SJSA1 (cell line): ENCODE measurements at regions not wholly inside any gene's neighbourhood (a gene's known extent, or its start where the extent isn't known, plus 50 kb on each side); places are given as distances from the start of the nearest gene placed in this dataset.

Source experiments
- DNase-seq, 2 experiments: peaks; one replicate each; pipeline ENCODE4 v3.0.0-alpha.2; 2015 to 2020; ENCODE audit warnings: low spot score in 2 of 2, low read depth in 1 of 2
- H3K27ac ChIP-seq: fragments of 250-450 bp; sonication (Bioruptor Pico); 2 replicates; pipeline ENCODE4 v1.5.1; 2020; ENCODE audit warnings: mild to moderate bottlenecking, moderate library complexity
- H3K27me3 ChIP-seq: fragments of 250-450 bp; sonication (Bioruptor Pico); replicated peaks from 2 replicates; pipeline ENCODE4 v1.5.1; 2020; ENCODE audit warnings: mild to moderate bottlenecking, moderate library complexity
- H3K36me3 ChIP-seq: fragments of 250-450 bp; sonication (Bioruptor Pico); 2 replicates; pipeline ENCODE4 v1.5.1; 2020; ENCODE audit warnings: mild to moderate bottlenecking
- H3K4me1 ChIP-seq: fragments of 250-450 bp; sonication (Bioruptor Pico); replicated peaks from 2 replicates; pipeline ENCODE4 v1.6.1; 2021; ENCODE audit warnings: mild to moderate bottlenecking
- H3K4me3 ChIP-seq: fragments of 250-450 bp; sonication (Bioruptor Pico); 2 replicates; pipeline ENCODE4 v1.5.1; 2020; ENCODE audit warnings: mild to moderate bottlenecking
- H3K9me3 ChIP-seq: fragments of 250-450 bp; sonication (Bioruptor Pico); replicated peaks from 2 replicates; pipeline ENCODE4 v1.5.1; 2020; ENCODE audit warnings: mild to moderate bottlenecking

DNA sequence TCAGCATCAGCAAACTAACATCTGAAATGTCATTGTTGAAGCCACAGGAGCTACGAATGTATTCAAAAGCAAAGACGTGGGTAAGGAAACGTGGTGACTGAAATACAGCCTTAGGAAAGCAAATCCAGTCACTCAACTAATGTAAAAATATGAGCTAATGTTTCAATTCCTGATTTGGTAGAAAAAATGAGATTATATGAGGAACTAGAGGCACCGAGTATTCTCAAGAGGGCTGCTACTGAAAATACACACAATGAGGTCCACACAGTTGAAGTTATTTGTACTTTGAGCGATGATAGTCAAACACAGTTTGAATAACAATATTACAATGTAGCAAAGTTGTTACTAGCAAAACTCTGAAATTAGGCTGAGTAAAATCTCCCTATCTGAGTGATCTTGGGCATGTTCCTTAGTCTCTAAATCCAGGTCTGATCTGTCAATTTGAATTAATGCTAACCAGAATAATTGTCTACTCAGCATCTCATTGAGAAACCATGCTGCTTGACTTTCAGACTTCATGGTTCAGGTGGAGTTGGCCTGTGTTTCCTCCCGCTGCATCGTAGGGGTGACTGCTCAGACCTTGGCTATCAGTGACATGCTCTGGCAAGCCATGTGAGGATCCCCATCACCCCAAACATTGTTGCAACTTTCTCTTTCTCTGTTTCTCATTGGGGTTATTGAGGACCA lies 467.1 kb upstream of the SOX5 start:
- H3K27ac ChIP-seq: no peak overlapping the region

GRCh38 chr12:24415934-24416333 lies 466.5 kb upstream of the SOX5 start:
- no peaks in the 10 kb centered on the region for H3K4me1 ChIP-seq
- H3K27ac ChIP-seq: no peak overlapping the region
- no peaks in the 10 kb centered on the region for H3K36me3 ChIP-seq
- no peak for DNase-seq
- no peak overlapping the region for H3K4me3 ChIP-seq
- H3K9me3 ChIP-seq: no peaks in the 10 kb centered on the region
- H3K27me3 ChIP-seq: no peaks in the 10 kb centered on the region

More for the DNA sequence above, 467.1 kb upstream of the SOX5 start:
- DNase-seq: no peak
- Histone ChIP-seq H3K27me3 (no peaks in the 10 kb centered on the region), H3K36me3 (no peaks in the 10 kb centered on the region), H3K9me3 (no peaks in the 10 kb centered on the region), H3K4me3 (no peak overlapping the region), H3K4me1 (no peaks in the 10 kb centered on the region)

DNA sequence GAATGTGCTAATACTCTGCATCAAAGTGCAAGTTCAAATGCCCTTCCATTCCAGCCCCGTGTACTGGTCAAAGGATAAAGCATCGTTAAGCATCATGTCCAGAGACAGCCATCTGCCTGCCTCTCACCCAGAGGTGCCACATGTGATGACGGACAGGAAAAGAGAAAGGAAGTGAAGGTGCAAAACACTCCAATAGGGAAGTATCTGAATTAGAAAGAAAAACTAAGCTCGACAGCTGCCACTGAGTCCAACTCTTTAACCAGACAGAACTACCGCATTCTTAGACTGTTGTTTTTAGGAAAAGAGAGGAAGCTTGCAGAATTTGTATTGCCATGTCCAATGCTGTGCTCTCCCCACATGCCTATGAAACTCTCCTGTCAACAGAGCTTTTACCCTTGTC lies 465.0 kb upstream of the SOX5 start:
- H3K9me3 ChIP-seq: no peaks in the 10 kb centered on the region
- H3K36me3 ChIP-seq: no peaks in the 10 kb centered on the region
- H3K27ac ChIP-seq: no peak overlapping the region
- H3K4me1 ChIP-seq: no peaks in the 10 kb centered on the region
- H3K4me3 ChIP-seq: no peak overlapping the region
- no peak for DNase-seq
- no peaks in the 10 kb centered on the region for H3K27me3 ChIP-seq

DNA sequence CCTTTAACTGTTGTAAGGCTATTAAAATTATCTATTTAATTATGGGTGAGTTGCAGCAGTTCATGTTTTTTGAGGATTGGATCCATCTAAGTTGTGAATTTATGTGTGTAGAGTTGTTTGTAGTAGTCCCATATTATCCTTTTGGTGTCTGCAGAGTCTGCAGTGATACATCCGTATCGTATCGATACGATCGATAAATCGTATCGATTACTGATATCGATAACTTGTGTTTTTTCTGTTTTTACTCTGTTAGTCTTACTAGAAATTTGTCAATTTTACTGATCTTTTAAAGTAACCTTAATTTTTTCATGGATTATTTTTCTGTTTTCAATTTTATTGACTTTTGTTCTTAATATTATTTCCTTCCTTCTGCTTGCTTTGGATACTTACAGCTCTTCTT lies 462.5 kb upstream of the SOX5 start:
- Histone ChIP-seq H3K9me3 (no peaks in the 10 kb centered on the region), H3K27ac (no peak overlapping the region), H3K27me3 (no peaks in the 10 kb centered on the region), H3K4me1 (no peaks in the 10 kb centered on the region), H3K4me3 (no peak overlapping the region), H3K36me3 (no peaks in the 10 kb centered on the region)
- DNase-seq: no peak

DNA sequence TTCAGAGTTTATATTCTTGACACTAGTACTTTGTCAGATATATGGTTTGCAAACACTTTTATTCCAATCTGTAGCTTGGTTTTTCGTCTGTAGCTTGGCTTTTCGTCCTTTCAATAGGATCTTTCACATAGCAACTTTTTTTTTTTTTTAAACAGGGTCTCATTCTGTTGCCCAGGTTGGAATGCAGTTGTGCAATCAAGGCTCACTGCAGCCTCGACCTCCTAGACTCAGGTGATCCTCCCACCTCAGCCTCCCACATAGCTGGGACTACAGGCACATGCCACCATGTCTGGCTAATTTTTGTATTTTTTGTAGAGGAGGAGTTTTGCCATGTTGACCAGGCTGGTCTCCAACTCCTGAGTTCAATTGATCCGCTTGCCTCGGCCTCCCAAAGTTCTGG lies 460.4 kb upstream of the SOX5 start:
- no peaks in the 10 kb centered on the region for H3K27me3 ChIP-seq
- H3K4me3 ChIP-seq: no peak overlapping the region
- no peaks in the 10 kb centered on the region for H3K36me3 ChIP-seq
- H3K27ac ChIP-seq: no peak overlapping the region
- peaks cover 5% of the 10 kb centered on the region for H3K4me1 ChIP-seq
- no peaks in the 10 kb centered on the region for H3K9me3 ChIP-seq
- no peak for DNase-seq

DNA sequence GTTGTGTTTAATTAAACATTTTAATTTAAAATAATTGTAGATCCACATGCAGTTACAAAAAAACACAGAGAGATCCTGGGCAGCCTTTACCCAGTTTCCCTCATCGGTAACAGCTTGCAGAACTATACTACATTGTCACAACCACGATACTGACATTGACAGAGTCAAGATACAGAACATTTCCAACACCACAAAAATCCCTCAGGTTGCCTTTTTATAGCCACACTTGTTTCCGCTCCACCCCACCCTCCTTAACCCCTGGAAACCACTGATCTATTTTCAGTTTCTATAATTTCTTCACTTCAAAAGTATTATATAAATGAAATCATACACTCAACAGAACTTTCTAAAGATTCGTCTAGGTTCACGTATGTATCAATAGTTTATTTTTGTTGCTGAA lies 458.8 kb upstream of the SOX5 start:
- H3K4me3 ChIP-seq: no peak overlapping the region
- no peaks in the 10 kb centered on the region for H3K9me3 ChIP-seq
- no peak overlapping the region for H3K27ac ChIP-seq
- no peak for DNase-seq
- no peaks in the 10 kb centered on the region for H3K27me3 ChIP-seq
- H3K4me1 ChIP-seq: peaks cover 21% of the 10 kb centered on the region
- no peaks in the 10 kb centered on the region for H3K36me3 ChIP-seq

- H3K27me3 ChIP-seq: no peaks in the 10 kb centered on the region
- H3K9me3 ChIP-seq: no peaks in the 10 kb centered on the region
- no peak overlapping the region for H3K4me3 ChIP-seq
- no peak overlapping the region for H3K27ac ChIP-seq
- H3K4me1 ChIP-seq: peaks cover 25% of the 10 kb centered on the region
- H3K36me3 ChIP-seq: no peaks in the 10 kb centered on the region
- DNase-seq: no peak
These were observed 458.4 kb upstream of the SOX5 start for GRCh38 chr12:24407884-24408283.

DNA sequence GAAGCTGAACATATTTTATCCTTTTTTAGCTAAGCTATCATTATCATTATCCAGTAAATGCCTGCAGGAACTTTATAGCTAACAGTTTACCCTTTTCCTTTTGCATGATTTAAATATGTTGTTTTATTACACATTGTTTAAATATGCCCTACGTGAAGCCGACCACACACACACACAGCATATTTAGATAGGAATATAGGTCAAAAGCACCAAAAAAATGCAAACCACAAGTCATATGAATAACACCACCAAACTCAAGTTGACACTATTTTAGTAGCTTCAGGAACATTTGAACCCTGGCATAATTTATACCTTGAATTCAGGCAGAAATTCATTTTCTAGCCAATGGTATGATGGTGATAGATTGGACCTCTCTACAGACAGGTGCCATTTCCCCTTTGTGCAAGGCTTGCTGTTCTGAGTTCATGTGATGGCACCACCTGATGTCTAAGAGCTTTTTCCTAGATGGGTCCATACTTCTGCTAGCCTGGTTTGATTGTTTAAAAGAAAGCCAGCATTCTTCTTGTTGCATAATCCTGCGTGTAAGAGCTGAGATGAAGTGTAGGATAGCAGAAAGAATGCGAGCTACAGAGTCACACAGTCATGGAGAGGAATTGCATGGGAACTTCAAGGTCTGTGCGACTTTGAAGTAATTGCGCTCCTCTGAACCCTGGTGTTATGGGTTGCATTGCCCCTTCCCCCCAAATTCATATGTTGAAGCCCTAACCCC lies 454.8 kb upstream of the SOX5 start:
- peaks cover 25% of the 10 kb centered on the region for H3K4me1 ChIP-seq
- H3K27ac ChIP-seq: peak overlapping the region; percentile 63
- no peaks in the 10 kb centered on the region for H3K36me3 ChIP-seq
- H3K4me3 ChIP-seq: no peak overlapping the region
- H3K9me3 ChIP-seq: no peaks in the 10 kb centered on the region
- H3K27me3 ChIP-seq: no peaks in the 10 kb centered on the region
- peak; percentile 50 to 83 for DNase-seq

DNA sequence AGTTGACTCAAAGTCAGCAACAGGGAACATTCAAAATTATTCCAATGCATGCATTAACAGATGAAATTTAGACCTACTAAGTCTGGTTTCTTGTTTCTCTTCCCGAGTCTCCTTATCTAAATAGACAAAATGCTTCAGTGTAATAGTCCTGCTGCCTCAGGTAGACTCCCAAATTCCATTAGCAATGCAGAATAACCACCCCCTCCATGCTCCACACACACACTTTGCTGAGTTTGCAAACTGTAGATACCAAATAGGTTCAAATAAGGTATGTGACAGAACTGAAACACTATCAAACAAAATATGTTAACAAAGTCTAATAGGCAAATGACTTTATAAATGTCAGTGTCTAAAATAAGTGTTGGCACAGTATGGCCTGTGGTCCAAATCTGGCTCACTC lies 451.1 kb upstream of the SOX5 start:
- H3K4me1 ChIP-seq: peaks cover 25% of the 10 kb centered on the region
- DNase-seq: no peak
- H3K27ac ChIP-seq: no peak overlapping the region
- H3K36me3 ChIP-seq: no peaks in the 10 kb centered on the region
- no peak overlapping the region for H3K4me3 ChIP-seq
- H3K9me3 ChIP-seq: no peaks in the 10 kb centered on the region
- H3K27me3 ChIP-seq: no peaks in the 10 kb centered on the region

DNA sequence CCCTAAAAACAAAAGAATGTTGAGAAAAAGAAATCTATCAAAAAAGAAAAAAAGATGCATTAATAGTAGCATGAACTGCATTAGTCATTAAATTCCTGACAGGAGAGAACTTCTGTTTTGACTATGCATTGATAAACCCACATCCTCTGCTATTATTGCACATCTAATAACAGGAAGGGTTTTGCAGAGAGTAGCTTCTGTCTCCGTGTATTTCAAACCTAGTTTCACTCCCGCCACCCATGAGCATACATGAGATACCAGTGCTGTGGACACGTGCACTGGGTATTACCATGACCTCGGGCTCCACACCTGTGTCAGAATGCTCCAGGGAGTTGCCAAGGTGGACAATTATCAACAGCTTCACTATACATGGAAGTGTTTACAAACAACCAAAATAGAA lies 449.1 kb upstream of the SOX5 start:
- H3K4me1 ChIP-seq: peaks cover 8% of the 10 kb centered on the region
- no peak overlapping the region for H3K4me3 ChIP-seq
- H3K36me3 ChIP-seq: no peaks in the 10 kb centered on the region
- H3K27ac ChIP-seq: no peak overlapping the region
- no peaks in the 10 kb centered on the region for H3K27me3 ChIP-seq
- H3K9me3 ChIP-seq: no peaks in the 10 kb centered on the region
- no peak for DNase-seq

- Histone ChIP-seq H3K27me3 (no peaks in the 10 kb centered on the region), H3K4me1 (no peaks in the 10 kb centered on the region), H3K27ac (no peak overlapping the region), H3K36me3 (no peaks in the 10 kb centered on the region), H3K4me3 (no peak overlapping the region), H3K9me3 (no peaks in the 10 kb centered on the region)
- DNase-seq: no peak
These were observed 446.8 kb upstream of the SOX5 start for GRCh38 chr12:24396224-24396623.

DNA sequence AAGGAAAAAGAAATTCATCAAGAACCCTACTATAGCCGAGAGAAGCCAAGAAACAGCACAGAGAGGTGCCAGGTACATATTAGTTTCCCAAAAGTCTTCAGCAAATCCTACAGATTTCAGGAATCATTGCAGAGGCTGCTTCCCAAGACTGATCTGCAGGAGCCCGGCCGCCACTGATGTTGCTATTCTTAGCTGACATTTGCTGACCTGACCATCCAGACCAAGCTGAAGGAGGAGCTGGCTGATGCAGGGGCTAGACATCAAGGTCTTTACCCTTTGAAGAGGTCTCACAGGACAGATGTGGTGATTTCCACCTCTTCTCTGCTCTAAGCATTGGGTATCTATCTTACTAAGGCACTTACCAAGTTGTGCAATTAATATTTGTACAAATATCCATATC lies 444.8 kb upstream of the SOX5 start:
- H3K27me3 ChIP-seq: no peaks in the 10 kb centered on the region
- DNase-seq: no peak
- H3K27ac ChIP-seq: no peak overlapping the region
- 0 out of 2 replicates have a peak, but pooled peaks cover 3% of the 10 kb centered on the region for H3K9me3 ChIP-seq
- H3K4me1 ChIP-seq: no peaks in the 10 kb centered on the region
- 0 out of 2 replicates have a peak, but pooled peaks cover 3% of the 10 kb centered on the region for H3K36me3 ChIP-seq
- H3K4me3 ChIP-seq: no peak overlapping the region

DNA sequence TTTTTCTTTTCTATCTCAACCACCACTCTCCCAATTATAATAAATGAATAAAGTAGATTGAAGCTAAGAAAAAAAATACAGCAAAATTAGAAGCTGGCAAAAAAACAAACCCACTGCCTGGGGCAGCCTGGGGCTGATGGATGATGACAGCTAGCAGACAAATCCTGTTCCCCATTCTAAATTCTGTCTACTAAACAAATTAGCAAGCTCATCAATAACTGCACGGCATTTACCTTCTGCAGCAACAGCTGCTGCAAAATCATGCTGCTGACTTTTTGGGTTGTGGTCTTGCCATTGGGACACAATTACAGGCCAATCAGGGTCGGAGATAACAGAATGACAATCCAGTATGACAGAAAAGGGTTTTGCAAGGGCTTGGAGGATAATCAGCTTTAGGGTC lies 443.6 kb upstream of the SOX5 start:
- Histone ChIP-seq H3K4me1 (no peaks in the 10 kb centered on the region), H3K27ac (no peak overlapping the region)
- DNase-seq: no peak

DNA sequence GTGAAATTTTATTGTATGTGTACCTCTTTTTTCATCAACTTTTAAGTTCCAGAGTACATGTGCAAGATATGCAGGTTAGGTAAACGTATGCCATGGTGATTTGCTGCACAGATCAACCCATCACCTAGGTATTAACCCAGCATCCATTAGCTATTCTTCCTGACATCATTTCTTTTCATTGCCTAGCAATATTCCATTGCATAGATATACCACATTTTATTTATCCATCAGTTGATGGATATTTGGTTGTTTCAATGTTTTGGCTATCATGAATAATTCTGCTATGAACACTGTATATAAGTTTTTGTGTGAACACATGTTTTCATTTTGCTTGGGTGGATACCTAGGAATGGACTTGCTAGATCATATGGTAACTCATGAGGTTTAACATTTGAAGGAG lies 439.9 kb upstream of the SOX5 start:
- Histone ChIP-seq H3K27ac (no peak overlapping the region), H3K27me3 (no peaks in the 10 kb centered on the region), H3K4me3 (no peak overlapping the region), H3K36me3 (0 out of 2 replicates have a peak, but pooled peaks cover 3% of the 10 kb centered on the region), H3K4me1 (no peaks in the 10 kb centered on the region), H3K9me3 (0 out of 2 replicates have a peak, but pooled peaks cover 3% of the 10 kb centered on the region)
- no peak for DNase-seq

More for the DNA sequence above, 443.6 kb upstream of the SOX5 start:
- H3K9me3 ChIP-seq: 0 out of 2 replicates have a peak, but pooled peaks cover 3% of the 10 kb centered on the region
- no peaks in the 10 kb centered on the region for H3K27me3 ChIP-seq
- 0 out of 2 replicates have a peak, but pooled peaks cover 3% of the 10 kb centered on the region for H3K36me3 ChIP-seq
- no peak overlapping the region for H3K4me3 ChIP-seq
